HTR-8/SVneo (cell line): ENCODE measurements at regions not wholly inside any gene's neighbourhood (a gene's known extent, or its start where the extent isn't known, plus 50 kb on each side); places are given as distances from the start of the nearest gene placed in this dataset.

Experiments
- DNase-seq: peaks from one replicate; pipeline ENCODE4 v3.0.0; 2011; ENCODE audit warnings: low spot score, mixed read lengths; ENCODE audit not compliant: insufficient read length
- FAIRE-seq: peaks from 2 replicates; lab custom pipeline; 2011; peaks lifted over from hg19 to GRCh38; lab: Jason Lieb, UNC

- FAIRE-seq (no peak), DNase-seq (no peak)
Measured at GRCh38 chr3:36232797-36233489, 147.4 kb upstream of the STAC start.

GRCh38 chr3:36244728-36245127 is 135.6 kb upstream of the STAC start:
- DNase-seq (peak; percentile 42), FAIRE-seq (no peak)

GRCh38 chr3:36248374-36248773 is 131.9 kb upstream of the STAC start:
- DNase-seq (no peak), FAIRE-seq (no peak)

- FAIRE-seq (no peak), DNase-seq (no peak)
Measured at GRCh38 chr3:36250191-36250590, 130.1 kb upstream of the STAC start.

- no peak for FAIRE-seq
- no peak for DNase-seq
Measured at GRCh38 chr3:36257158-36257852, 123.0 kb upstream of the STAC start.

- DNase-seq (no peak), FAIRE-seq (no peak)
Measured at GRCh38 chr3:36258421-36258820, 121.9 kb upstream of the STAC start.

GRCh38 chr3:36259580-36259979 is 120.7 kb upstream of the STAC start:
- no peak for DNase-seq
- FAIRE-seq, result no peak

GRCh38 chr3:36269274-36269673 is 111.0 kb upstream of the STAC start:
- FAIRE-seq (no peak), DNase-seq (no peak)

- DNase-seq, result no peak
- no peak for FAIRE-seq
Measured at GRCh38 chr3:36282766-36283165, 97.5 kb upstream of the STAC start.

- no peak for FAIRE-seq
- no peak for DNase-seq
Measured at GRCh38 chr3:36295296-36295695, 85.0 kb upstream of the STAC start.

GRCh38 chr3:36297195-36297594 is 83.1 kb upstream of the STAC start:
- DNase-seq (no peak), FAIRE-seq (no peak)

- FAIRE-seq, result no peak
Measured at GRCh38 chr3:36298188-36298587, 82.1 kb upstream of the STAC start.

GRCh38 chr3:36302158-36302509 is 78.2 kb upstream of the STAC start:
- FAIRE-seq, result no peak
- no peak for DNase-seq

More at GRCh38 chr3:36298188-36298587, 82.1 kb upstream of the STAC start:
- DNase-seq, result no peak

GRCh38 chr3:36302626-36303025 is 77.7 kb upstream of the STAC start:
- DNase-seq, result no peak
- FAIRE-seq, result no peak

GRCh38 chr3:36303286-36303685 is 77.0 kb upstream of the STAC start:
- no peak for FAIRE-seq
- no peak for DNase-seq

- no peak for DNase-seq
- FAIRE-seq, result no peak
Measured at GRCh38 chr3:36305929-36306520, 74.3 kb upstream of the STAC start.

GRCh38 chr3:36309092-36309491 is 71.2 kb upstream of the STAC start:
- FAIRE-seq (no peak), DNase-seq (no peak)

- DNase-seq (no peak), FAIRE-seq (no peak)
Measured at GRCh38 chr3:36312351-36312750, 68.0 kb upstream of the STAC start.

GRCh38 chr3:36317915-36318314 is 62.4 kb upstream of the STAC start:
- no peak for DNase-seq
- no peak for FAIRE-seq

GRCh38 chr3:36318621-36319200 is 61.6 kb upstream of the STAC start:
- DNase-seq, result no peak
- no peak for FAIRE-seq

- DNase-seq (no peak), FAIRE-seq (no peak)
Measured at GRCh38 chr3:36319680-36320079, 60.6 kb upstream of the STAC start.
